ENCODE measurements at regions not wholly inside any gene's neighbourhood (a gene's known extent, or its start where the extent isn't known, plus 50 kb on each side); places are given as distances from the start of the nearest gene placed in this dataset.
"Not testable (repeated sequence)": the region's sequence is repeated elsewhere in the genome, so short reads cannot be mapped to it uniquely, and the experiment has no call there.

DNA sequence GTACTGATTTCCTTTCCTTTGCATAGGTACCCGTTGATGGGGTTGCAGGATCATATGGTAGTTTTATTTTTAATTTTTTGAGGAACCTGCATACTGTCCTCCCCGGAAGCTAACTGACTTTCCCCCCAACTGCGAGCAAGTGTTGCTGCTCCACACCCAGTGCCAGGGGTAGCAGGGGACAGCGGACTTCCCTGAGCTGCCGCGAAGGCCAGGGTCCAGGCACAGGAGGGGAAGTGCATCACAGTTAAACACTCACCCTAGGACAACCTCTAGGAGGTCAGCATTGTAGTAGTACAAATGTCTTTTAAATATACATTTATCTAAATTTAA, 201.7 kb downstream of the NPIPB11 start:
- H3K27me3 ChIP-seq = no peaks in the 10 kb centered on the region
- no peaks in the 10 kb centered on the region for H3K9me3 ChIP-seq
- WGBS, 2 donors = 85 to 86% methylated on average over 6 of the region's 6 CpGs
- DNase-seq (no peak), ATAC-seq (no peak)
- TF ChIP-seq, protein P1, sequence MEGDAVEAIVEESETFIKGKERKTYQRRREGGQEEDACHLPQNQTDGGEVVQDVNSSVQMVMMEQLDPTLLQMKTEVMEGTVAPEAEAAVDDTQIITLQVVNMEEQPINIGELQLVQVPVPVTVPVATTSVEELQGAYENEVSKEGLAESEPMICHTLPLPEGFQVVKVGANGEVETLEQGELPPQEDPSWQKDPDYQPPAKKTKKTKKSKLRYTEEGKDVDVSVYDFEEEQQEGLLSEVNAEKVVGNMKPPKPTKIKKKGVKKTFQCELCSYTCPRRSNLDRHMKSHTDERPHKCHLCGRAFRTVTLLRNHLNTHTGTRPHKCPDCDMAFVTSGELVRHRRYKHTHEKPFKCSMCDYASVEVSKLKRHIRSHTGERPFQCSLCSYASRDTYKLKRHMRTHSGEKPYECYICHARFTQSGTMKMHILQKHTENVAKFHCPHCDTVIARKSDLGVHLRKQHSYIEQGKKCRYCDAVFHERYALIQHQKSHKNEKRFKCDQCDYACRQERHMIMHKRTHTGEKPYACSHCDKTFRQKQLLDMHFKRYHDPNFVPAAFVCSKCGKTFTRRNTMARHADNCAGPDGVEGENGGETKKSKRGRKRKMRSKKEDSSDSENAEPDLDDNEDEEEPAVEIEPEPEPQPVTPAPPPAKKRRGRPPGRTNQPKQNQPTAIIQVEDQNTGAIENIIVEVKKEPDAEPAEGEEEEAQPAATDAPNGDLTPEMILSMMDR (IDR thresholded peaks at IDR 0.05) = no peak
- TF ChIP-seq POLR2A (IDR thresholded peaks at IDR 0.05) = no peak
- intact Hi-C loops (cut with DNase I) = no loop called here
- no peak overlapping the region for H3K4me3 ChIP-seq
- H3K27ac ChIP-seq = no peak overlapping the region
- H3K36me3 ChIP-seq (replicated peaks in 1 of 2; ENCODE audit: insufficient read depth in 1 of 2, low read depth in 2 of 2) = no peaks in the 10 kb centered on the region
- peaks cover 20% of the 10 kb centered on the region for H3K4me1 ChIP-seq

DNA sequence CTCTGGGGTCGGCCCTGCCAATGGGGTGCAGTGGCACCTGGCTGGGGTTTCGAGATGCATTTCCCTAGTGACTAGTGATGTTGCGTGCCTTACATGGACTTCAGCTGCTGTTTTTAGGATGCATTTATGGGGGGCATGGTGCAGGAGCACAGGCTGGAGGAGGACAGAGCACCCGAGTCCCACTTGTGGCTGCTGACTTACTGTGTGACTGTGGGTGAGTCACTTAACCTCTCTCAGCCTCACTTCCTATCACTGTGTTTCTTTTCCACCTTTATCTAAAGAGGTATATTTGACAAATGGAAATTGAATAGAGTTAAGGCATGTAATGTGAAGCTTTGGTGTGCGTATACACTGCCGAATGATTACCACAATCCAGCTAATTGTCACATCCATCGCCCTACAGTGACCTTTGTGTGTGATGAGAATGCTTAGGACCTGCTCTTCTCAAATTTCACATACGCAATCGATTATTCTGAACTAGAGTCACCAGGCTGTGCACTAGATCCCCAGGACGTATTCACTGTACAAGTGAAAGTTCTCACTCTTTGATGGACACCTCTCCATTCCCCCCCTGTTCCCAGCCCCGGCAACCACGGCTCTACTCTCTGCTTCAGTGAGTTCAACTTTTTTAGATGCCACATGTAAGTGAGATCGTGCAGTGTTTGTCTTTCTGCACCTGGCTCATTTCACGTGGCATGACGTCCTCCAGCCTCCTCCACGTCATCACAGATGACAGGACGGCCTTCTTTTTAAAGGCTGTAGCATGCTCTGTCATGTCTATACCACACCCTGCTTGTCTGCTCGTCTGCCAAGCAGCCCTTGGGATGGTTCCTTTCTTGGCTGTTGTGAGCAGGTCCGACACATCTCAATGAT, 202.3 kb downstream of the NPIPB11 start:
- H3K36me3 ChIP-seq (replicated peaks in 1 of 2; ENCODE audit: insufficient read depth in 1 of 2, low read depth in 2 of 2); H3K4me3 ChIP-seq; intact Hi-C loops (cut with DNase I); DNase-seq; H3K9me3 ChIP-seq; H3K27me3 ChIP-seq; ATAC-seq: not testable (repeated sequence)
- Histone ChIP-seq H3K27ac (peak overlapping the region in 1 of 4 donors; percentile 73), H3K4me1 (peaks cover 20% of the 10 kb centered on the region)
- WGBS, 2 donors = 60 to 64% methylated on average over 16 to 19 of the region's 19 CpGs

DNA sequence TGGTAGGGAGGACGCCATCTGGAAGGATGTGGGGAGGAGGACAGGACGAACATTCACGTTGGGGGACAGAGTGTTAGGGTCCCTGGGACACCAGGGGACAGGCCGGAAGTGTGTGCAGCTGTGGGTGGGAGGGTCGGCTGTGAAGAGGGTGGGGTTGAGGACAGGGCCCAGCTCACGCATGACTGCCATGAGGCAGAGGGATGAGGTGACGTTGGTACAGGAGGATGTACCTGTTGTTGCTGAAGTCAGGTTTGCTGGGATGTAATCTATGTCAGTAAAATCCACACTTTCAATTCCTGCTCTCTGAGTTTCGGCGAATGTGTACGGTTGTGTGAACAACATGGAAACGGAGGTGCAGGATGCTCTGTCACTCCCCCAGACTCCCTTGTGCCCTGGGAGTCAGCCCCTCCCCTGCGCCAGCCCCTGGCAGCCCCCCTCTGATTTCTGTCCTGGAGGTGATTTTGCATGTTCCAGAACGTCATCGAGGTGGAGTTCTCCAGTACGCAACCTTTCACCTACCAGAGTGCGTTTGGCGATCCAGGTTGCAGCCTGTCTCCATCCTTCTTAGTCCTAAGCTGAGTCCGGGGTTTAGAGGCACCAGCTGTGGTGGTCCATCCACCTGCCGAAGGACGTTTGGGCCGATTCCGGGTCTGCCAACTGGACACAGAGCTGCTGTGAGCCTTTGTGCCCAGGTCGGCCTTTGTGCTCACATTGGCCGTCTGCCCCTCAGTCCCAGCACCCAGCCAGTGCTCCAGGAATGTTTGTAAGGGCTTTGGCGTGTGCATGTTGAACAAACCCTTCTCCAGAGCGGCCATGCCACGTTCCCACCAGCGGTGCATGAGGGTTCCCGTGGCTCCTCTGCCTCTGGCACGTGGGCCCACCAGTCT, 203.2 kb downstream of the NPIPB11 start:
- H3K4me3 ChIP-seq; DNase-seq; H3K36me3 ChIP-seq (replicated peaks in 1 of 2; ENCODE audit: insufficient read depth in 1 of 2, low read depth in 2 of 2); ATAC-seq; H3K27me3 ChIP-seq; intact Hi-C loops (cut with DNase I); H3K9me3 ChIP-seq: not testable (repeated sequence)
- Histone ChIP-seq H3K27ac (peak overlapping the region; percentile 39 to 73 (median 66)), H3K4me1 (peaks cover 20% of the 10 kb centered on the region)
- WGBS, 2 donors = 77 to 80% methylated on average over 25 to 30 of the region's 30 CpGs

DNA sequence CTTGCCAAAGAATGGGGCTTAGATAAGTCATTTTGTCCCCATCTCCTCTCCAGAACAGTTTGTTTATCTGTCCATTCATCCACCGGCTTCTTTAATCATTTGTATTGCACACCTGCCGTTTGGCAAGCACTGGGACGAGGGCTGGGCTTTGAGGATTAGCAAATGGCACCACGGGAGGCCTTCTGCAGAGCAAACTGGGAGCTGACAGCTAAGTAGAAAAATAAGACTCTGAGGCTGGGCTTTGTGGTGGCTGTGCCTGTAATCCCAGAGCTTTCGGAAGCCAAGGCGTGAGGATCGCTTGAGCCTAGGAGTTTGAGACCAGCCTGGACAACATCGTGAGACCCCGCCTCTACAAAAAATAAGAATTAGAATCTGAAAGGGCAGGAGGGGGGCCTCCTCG, 203.9 kb downstream of the NPIPB11 start:
- ATAC-seq (peak; percentile 69), DNase-seq (peak; percentile 54 to 79 (median 72))
- H3K4me3 ChIP-seq; H3K9me3 ChIP-seq; H3K36me3 ChIP-seq (replicated peaks in 1 of 2; ENCODE audit: insufficient read depth in 1 of 2, low read depth in 2 of 2); H3K27me3 ChIP-seq; intact Hi-C loops (cut with DNase I): not testable (repeated sequence)
- Histone ChIP-seq H3K27ac (peak overlapping the region; percentile 39 to 73 (median 66)), H3K4me1 (peaks cover 20% of the 10 kb centered on the region)
- WGBS, 2 donors = 25 to 31% methylated on average over 8 to 10 of the region's 10 CpGs

DNA sequence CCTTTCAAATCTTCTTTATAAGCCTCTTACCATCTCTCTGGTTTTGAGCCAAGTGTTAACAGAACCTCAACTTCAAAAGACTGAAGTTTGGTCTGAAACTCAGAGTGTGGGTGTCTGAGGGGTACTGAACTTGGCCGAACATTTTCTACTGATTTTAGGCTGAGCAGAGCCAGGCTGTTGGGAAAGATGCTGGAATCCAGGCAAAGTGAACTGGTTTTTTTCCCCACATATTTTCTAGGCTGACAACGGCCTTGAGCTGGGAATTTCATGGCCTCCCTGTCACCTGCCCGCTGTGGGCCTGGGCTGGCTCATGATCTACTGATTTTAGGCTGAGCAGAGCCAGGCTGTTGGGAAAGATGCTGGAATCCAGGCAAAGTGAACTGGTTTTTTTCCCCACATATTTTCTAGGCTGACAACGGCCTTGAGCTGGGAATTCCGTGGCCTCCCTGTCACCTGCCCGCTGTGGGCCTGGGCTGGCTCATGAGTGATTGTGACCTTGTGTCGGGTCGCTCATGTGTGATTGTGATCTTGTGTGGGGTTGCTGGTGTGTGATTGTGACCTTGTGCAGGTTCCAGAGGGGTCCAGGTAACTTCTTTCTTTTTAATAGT, 204.4 kb downstream of the NPIPB11 start:
- ATAC-seq (peak; percentile 72), DNase-seq (peak; percentile 34 to 71 (median 57))
- WGBS, 2 donors = 15 to 30% methylated on average over 6 to 8 of the region's 8 CpGs
- peaks cover 20% of the 10 kb centered on the region for H3K4me1 ChIP-seq
- intact Hi-C loops (cut with DNase I); H3K9me3 ChIP-seq; H3K4me3 ChIP-seq; H3K36me3 ChIP-seq (replicated peaks in 1 of 2; ENCODE audit: insufficient read depth in 1 of 2, low read depth in 2 of 2); H3K27me3 ChIP-seq: not testable (repeated sequence)
- H3K27ac ChIP-seq = peak overlapping the region; percentile 39 to 73 (median 56)

DNA sequence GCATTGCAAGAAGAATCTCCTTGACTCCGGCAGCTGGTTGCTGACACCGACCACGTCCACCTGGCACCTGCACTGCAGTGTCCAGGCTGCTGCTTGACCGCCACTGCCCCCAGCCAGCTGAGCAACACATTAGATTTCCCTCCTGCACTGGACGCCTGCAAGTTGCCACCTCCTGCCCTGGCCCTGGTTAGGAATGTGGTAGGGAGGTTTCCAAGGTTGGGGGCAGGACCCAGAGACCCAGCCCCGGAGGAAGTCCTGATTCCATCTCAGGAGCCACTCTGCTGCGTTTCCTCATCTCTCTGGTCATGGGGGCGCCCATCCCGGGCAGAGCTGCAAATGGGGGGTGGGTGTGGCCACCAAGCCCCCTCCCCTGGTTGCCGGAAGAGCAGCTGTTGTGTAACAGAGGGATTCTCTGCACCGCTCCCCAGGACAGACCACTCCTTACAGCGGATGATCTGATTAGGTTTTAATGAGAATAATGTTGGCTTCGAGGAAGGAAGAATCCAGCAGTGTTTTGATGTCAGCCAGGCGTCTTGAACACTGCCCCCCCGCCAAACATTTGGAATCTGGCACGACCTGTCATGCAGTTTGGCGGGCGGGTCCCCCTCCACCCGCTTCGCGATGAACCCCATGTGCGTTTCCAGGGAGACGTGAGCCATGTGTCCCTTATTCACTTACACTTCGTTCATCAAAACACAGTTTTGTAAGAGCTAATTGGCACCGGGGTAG, 205.1 kb downstream of the NPIPB11 start:
- intact Hi-C loops (cut with DNase I); H3K27me3 ChIP-seq; H3K9me3 ChIP-seq; H3K4me3 ChIP-seq; H3K36me3 ChIP-seq (replicated peaks in 1 of 2; ENCODE audit: insufficient read depth in 1 of 2, low read depth in 2 of 2): not testable (repeated sequence)
- peak in 1 of 4 donors; percentile 32 for DNase-seq
- peak; percentile 13 for ATAC-seq
- Histone ChIP-seq H3K27ac (peak overlapping the region; percentile 38 to 73 (median 56)), H3K4me1 (peaks cover 20% of the 10 kb centered on the region)
- 59 to 63% methylated on average over 17 to 25 of the region's 25 CpGs for WGBS, 2 donors

DNA sequence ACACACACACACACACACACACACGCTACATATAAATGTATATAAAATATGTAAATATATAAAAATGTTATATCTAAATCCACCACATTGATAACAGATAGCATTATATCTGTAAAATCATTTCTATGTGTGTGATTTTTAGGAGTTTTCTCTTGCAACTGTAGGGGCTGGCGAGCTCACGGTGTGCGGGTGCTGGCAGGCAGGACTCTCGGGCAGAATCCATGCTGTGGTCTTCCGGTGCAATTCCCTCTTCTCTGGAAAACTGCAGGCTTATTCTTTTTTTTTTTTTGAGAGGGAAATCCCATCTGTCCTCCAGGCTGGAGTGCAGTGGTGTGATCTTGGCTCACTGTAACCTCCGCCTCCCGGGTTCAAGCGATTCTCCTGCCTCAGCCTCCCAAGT, 205.8 kb downstream of the NPIPB11 start:
- H3K4me3 ChIP-seq; ATAC-seq; DNase-seq; H3K36me3 ChIP-seq (replicated peaks in 1 of 2; ENCODE audit: insufficient read depth in 1 of 2, low read depth in 2 of 2); intact Hi-C loops (cut with DNase I); H3K9me3 ChIP-seq; H3K27me3 ChIP-seq: not testable (repeated sequence)
- WGBS, 2 donors = 91 to 92% methylated on average over 9 of the region's 9 CpGs
- Histone ChIP-seq H3K4me1 (peaks cover 20% of the 10 kb centered on the region), H3K27ac (peak overlapping the region in 2 of 4 donors; percentile 73)

DNA sequence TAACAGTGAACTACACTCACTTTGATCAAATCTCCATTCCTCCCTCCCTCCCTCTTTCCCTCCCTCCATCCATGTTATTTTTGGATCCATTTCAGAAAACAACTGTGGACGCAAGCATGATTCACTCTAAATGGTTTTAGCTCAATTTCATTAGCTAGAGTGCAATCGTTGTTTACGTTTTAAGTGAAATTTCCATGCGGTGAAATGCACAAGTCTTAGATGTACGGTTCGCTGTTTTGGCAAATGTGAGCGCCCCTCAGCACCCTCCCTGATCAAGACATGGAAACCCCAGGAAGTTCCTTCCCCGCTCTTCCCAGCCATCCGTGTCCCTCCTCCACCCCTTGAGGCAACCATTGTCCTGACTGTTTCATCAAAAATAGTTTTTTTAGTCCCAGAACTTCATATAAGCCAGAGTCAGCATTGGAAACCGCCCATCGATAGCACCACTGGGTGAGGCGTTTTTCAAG, 206.3 kb downstream of the NPIPB11 start:
- DNase-seq = not testable (repeated sequence)

DNA sequence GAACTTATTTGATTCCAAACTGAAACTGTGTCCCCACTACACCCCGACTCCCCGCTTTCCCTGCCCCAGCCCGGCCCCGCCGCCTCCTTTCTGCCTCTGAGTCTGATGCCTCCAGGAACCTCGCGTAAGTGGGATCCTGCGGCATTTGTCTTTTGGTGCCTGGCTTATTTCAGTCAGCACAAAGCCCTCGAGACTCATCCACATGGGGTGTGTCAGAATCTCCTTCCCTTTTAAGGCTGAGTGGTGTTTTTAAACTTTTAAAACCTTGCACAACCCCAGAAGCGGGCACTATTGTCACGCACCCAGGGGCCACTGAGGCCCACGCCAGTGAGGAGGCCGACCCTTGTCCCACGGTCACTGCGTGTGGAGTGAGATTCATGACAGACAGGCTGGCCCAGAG, 206.9 kb downstream of the NPIPB11 start:
- H3K36me3 ChIP-seq (replicated peaks in 1 of 2; ENCODE audit: insufficient read depth in 1 of 2, low read depth in 2 of 2); DNase-seq; H3K9me3 ChIP-seq; H3K4me3 ChIP-seq; intact Hi-C loops (cut with DNase I); H3K27ac ChIP-seq; ATAC-seq; H3K27me3 ChIP-seq: not testable (repeated sequence)
- H3K4me1 ChIP-seq = peaks cover 20% of the 10 kb centered on the region
- WGBS, 2 donors = 75 to 81% methylated on average over 12 to 15 of the region's 15 CpGs

More for the DNA sequence above, 206.3 kb downstream of the NPIPB11 start:
- H3K27me3 ChIP-seq; ATAC-seq; intact Hi-C loops (cut with DNase I); H3K27ac ChIP-seq; H3K9me3 ChIP-seq; H3K4me3 ChIP-seq; H3K36me3 ChIP-seq (replicated peaks in 1 of 2; ENCODE audit: insufficient read depth in 1 of 2, low read depth in 2 of 2): not testable (repeated sequence)
- H3K4me1 ChIP-seq = peaks cover 20% of the 10 kb centered on the region
- 74 to 76% methylated on average over 12 of the region's 12 CpGs for WGBS, 2 donors

Data from body of pancreas (tissue), 4 donors.